ENCODE measurements at regions not wholly inside any gene's neighbourhood (a gene's known extent, or its start where the extent isn't known, plus 50 kb on each side); places are given as distances from the start of the nearest gene placed in this dataset.

DNA sequence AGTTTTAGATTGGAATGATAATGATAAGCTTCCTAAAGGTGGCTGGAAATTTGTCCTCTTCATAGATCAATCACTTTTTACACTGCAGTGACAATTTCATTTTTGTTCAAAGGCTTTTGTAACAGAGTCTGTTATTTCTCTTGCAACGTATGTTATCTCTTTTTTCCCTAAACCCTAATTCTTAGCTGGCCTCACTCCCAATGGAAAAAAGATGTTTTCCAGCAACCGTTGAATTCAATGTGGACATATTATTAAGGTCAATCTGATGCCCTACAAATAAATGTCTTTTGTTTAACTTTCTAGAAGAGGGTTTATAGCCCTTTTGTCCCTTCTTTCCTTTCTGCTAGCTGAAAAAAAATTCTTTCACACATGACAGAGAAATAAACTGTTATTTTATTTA, 192.7 kb upstream of the NWD2 start:
- POLR2A ChIA-PET, result no interaction called here

DNA sequence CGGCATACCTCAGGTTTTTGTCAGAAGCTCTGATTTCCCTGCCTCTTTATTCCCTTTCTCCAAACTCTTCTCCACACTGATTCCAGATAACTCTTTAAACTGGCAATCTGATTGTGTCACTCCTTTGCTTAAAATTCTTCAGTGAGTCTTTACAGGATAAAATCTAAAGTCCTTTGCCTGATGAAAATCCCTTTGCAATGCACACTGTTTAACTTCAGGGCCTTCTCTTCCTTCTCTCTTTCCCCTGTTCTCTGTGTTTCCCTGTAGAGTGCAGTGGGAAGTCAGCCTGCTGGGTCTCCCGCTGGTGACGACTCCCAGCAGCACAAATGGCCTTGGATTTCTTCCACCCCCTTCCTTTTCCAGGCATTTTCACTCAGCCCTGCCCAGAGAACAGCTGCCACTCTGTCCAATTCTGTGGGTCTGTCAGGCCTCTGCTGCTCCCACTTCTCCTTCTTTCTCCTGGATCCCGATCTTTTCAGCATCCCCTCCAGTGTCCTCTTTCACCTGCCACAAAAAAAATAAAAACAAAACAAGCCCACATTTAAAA, 189.9 kb upstream of the NWD2 start:
- ChIA-PET CTCF (no interaction called here), POLR2A (no interaction called here)
- intact Hi-C loops (cut with micrococcal nuclease), result no loop called here
- H3K36me3 Mint-ChIP-seq, result no peaks in the 10 kb centered on the region
- no peak overlapping the region for H3K4me3 Mint-ChIP-seq
- no peak for DNase-seq
- H3K4me1 Mint-ChIP-seq (ENCODE audit: low read depth), result no peaks in the 10 kb centered on the region
- no peaks in the 10 kb centered on the region for H3K9me3 Mint-ChIP-seq
- no peaks in the 10 kb centered on the region for H3K27me3 Mint-ChIP-seq
- no peak overlapping the region for H3K27ac Mint-ChIP-seq

More for the DNA sequence above, 192.7 kb upstream of the NWD2 start:
- DNase-seq, result no peak
- CTCF ChIA-PET, result no interaction called here
- intact Hi-C loops (cut with micrococcal nuclease), result no loop called here
- Mint-ChIP-seq H3K36me3 (no peaks in the 10 kb centered on the region), H3K27me3 (no peaks in the 10 kb centered on the region), H3K9me3 (no peaks in the 10 kb centered on the region), H3K4me1 (ENCODE audit: low read depth) (no peaks in the 10 kb centered on the region), H3K27ac (no peak overlapping the region), H3K4me3 (no peak overlapping the region)

DNA sequence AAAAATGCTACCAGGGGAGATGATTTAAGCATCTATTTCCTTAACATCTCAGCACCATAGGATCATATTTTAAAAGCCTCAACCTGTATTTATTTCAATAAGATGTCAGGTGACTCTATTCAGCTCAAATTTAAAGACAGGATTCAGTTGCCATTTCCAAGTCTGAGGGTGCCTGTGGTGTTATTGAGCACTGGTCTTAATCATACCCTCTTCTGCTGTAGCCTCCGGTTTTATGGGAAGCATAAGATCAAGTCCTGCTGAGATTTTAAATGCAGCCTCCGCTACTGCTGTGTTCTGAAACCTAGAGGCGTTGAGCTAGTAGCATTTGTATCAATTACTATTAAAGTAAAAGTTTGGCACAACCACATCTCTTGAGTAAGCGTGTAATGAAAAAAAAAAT, 185.7 kb upstream of the NWD2 start:
- no peak for DNase-seq
- Mint-ChIP-seq H3K27ac (no peak overlapping the region), H3K4me1 (ENCODE audit: low read depth) (no peaks in the 10 kb centered on the region), H3K36me3 (no peaks in the 10 kb centered on the region), H3K4me3 (no peak overlapping the region), H3K27me3 (no peaks in the 10 kb centered on the region), H3K9me3 (no peaks in the 10 kb centered on the region)
- intact Hi-C loops (cut with micrococcal nuclease), result no loop called here
- ChIA-PET POLR2A (no interaction called here), CTCF (no interaction called here)

DNA sequence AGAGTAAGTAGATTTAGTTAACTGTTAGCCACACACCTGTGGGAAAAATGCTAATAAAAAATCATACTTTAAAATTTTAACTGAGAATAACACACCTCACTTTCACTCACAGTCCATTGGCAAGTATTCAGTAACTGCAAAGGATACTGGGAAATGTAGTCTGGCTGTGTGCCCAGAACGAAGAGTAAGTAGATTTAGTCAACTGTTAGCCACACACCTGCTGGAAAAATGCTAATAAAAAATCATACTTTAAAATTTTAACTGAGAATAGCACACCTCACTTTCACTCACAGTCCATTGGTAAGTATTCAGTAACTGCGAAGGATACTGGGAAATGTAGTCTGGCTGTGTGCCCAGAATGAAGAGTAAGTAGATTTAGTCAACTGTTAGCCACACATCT, 178.4 kb upstream of the NWD2 start:
- H3K27me3 Mint-ChIP-seq, result no peaks in the 10 kb centered on the region
- H3K4me3 Mint-ChIP-seq, result no peak overlapping the region
- H3K4me1 Mint-ChIP-seq (ENCODE audit: low read depth), result no peaks in the 10 kb centered on the region
- H3K27ac Mint-ChIP-seq, result no peak overlapping the region
- no peaks in the 10 kb centered on the region for H3K36me3 Mint-ChIP-seq
- CTCF ChIA-PET, result no interaction called here
- no peak for DNase-seq
- H3K9me3 Mint-ChIP-seq, result no peaks in the 10 kb centered on the region
- intact Hi-C loops (cut with micrococcal nuclease), result no loop called here
- POLR2A ChIA-PET, result no interaction called here

DNA sequence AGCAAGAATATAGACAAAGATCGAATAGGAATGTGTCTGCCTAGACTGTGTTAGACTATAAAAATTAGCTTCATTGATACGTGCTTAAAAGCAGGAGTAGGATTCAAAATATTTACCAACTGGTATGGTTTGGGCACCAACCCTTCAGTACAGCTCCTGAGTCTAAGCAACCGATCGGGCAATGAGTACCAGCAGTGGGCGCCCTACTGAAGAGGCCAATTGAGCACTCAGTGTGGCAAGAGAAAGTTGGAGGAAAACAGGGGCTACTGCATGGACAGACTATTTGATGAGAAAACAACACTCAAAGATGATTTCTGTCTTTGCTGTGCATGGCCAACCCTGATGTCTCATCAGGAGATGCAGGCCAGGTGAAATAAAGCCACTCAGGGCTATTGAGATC, 176.0 kb upstream of the NWD2 start:
- Mint-ChIP-seq H3K4me3 (no peak overlapping the region), H3K27ac (no peak overlapping the region), H3K4me1 (ENCODE audit: low read depth) (peaks cover 4% of the 10 kb centered on the region), H3K9me3 (peaks cover 2% of the 10 kb centered on the region), H3K36me3 (no peaks in the 10 kb centered on the region), H3K27me3 (no peaks in the 10 kb centered on the region)
- CTCF ChIA-PET, result interaction anchor here (1.8 kb wide), 1 partner anchor 321 kb away, joined by 6 read pairs; no protein-coding TSS in a partner anchor
- no peak for DNase-seq
- POLR2A ChIA-PET, result no interaction called here
- intact Hi-C loops (cut with micrococcal nuclease), result no loop called here

DNA sequence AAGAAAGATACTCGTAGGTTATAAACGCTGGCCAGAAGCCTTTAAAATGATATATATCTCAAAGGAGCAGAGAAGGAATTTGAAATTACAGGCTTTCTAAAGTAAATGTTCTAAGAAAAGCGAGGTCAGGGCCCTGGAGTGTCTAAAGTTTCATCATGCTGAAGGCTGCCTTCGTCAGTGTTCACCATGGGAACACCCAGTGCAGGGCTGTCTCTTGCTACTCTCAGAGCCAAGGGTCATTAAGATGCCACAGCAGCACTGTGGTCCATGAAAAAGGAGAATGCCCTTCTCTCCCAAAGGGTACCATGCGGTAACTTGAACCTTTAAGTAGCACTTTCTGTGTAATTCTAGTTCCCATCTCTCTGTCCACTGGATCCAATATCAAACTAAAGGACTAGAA, 174.5 kb upstream of the NWD2 start:
- ChIA-PET CTCF (interaction anchor here (1.8 kb wide), 1 partner anchor 319 kb away, joined by 6 read pairs; no protein-coding TSS in a partner anchor), POLR2A (no interaction called here)
- Mint-ChIP-seq H3K27ac (no peak overlapping the region), H3K4me1 (ENCODE audit: low read depth) (peaks cover 4% of the 10 kb centered on the region), H3K36me3 (no peaks in the 10 kb centered on the region), H3K9me3 (peaks cover 2% of the 10 kb centered on the region), H3K27me3 (no peaks in the 10 kb centered on the region), H3K4me3 (no peak overlapping the region)
- no peak for DNase-seq
- intact Hi-C loops (cut with micrococcal nuclease), result no loop called here

DNA sequence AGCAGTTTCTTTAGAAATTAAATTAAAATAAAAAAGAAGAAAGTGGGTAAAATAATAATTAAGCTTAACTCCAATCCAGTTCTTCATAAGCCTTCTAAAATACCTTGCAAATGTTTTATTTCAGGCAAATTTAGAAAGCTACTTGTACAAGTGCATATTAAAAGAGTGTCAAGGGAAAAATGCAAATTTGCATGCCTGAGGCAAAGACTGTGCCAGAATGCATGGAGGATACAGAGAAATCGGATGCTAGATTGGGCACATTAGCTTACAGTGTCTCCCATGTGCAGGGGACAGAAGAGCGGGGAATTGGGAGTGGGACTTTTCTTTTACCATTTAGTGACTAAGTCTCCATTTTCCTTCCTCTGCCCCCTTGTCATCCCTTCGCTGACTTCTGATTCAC, 173.0 kb upstream of the NWD2 start:
- H3K4me3 Mint-ChIP-seq, result no peak overlapping the region
- CTCF ChIA-PET, result no interaction called here
- H3K36me3 Mint-ChIP-seq, result no peaks in the 10 kb centered on the region
- no peaks in the 10 kb centered on the region for H3K27me3 Mint-ChIP-seq
- peaks cover 4% of the 10 kb centered on the region for H3K4me1 Mint-ChIP-seq (ENCODE audit: low read depth)
- POLR2A ChIA-PET, result no interaction called here
- H3K9me3 Mint-ChIP-seq, result peaks cover 2% of the 10 kb centered on the region
- intact Hi-C loops (cut with micrococcal nuclease), result no loop called here
- H3K27ac Mint-ChIP-seq, result no peak overlapping the region
- DNase-seq, result no peak

DNA sequence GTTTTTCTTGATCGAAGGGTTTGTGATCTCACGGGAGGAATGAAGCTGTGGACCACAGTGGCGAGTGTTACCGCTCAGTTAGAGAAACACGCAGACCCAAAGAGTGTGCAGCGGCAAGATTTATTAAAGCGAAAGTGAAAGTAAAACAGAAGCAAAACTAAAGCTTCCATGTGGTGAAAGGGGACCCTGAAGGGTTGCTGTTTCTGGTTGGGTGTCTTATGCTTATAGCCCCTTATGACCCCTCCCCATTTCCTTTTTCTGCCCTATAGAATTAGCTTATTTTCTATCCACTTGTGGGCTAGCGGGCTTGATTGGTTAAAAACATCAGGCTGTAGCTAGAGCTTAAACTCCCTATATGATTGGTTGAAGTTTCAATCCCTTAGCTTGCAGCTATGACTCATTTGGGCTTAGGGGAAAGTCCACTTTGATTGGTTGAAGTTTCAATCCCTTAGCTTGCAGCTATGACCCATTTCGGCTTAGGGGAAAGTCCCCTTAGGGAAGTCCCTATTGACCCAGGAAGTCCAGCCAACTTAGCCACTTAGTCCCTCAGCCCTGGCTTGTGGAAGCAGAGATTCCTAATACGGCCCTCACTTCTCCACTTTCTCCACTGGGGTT, 171.2 kb upstream of the NWD2 start:
- Mint-ChIP-seq H3K4me1 (ENCODE audit: low read depth) (peaks cover 4% of the 10 kb centered on the region), H3K36me3 (no peaks in the 10 kb centered on the region), H3K27me3 (no peaks in the 10 kb centered on the region), H3K27ac (no peak overlapping the region), H3K9me3 (peaks cover 2% of the 10 kb centered on the region), H3K4me3 (no peak overlapping the region)
- ChIA-PET POLR2A (no interaction called here), CTCF (no interaction called here)
- DNase-seq, result no peak
- intact Hi-C loops (cut with micrococcal nuclease), result no loop called here

DNA sequence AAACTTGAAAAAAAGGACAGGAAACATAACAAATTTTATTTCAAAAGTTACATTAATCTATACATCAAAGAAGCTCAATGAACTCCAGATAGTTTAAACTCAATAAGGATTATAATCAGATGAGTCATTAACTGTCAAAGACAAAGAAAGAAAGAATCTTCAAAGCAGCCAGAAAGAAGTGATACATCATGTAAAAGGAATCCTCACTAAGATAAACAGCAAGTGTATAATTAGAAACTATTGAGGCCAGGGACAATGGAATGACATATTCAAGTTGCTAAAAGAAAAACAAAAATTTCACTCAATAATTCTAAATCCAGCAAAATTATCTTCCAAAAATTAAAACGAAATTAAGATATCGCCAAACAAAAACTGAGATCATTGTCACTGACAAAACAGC, 161.6 kb upstream of the NWD2 start:
- Mint-ChIP-seq H3K27me3 (no peaks in the 10 kb centered on the region), H3K27ac (no peak overlapping the region), H3K9me3 (peaks cover 18% of the 10 kb centered on the region), H3K4me3 (no peak overlapping the region), H3K36me3 (no peaks in the 10 kb centered on the region), H3K4me1 (ENCODE audit: low read depth) (no peaks in the 10 kb centered on the region)
- intact Hi-C loops (cut with micrococcal nuclease), result no loop called here
- CTCF ChIA-PET, result no interaction called here
- POLR2A ChIA-PET, result no interaction called here
- DNase-seq, result no peak

DNA sequence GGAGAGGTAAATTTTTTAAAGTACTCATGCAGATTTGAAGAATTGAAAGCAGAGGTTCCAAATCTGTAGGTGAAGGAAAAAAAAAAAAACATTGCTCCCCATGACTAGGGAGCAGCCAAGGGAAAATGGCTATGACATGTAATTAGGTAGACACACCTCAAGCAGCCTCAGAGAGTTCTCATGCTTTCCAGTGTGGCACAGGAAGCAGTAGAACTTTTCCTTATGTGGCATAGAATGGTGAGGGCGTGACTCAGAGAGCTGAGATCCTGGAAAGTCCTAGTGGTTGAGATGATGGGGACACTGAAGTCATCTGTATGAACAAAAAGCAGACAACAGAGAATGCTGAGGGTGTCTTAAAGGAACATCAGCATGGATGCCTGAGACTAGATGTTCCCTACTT, 148.6 kb upstream of the NWD2 start:
- Mint-ChIP-seq H3K27me3 (no peaks in the 10 kb centered on the region), H3K9me3 (no peaks in the 10 kb centered on the region), H3K4me3 (no peak overlapping the region), H3K36me3 (no peaks in the 10 kb centered on the region), H3K27ac (no peak overlapping the region), H3K4me1 (ENCODE audit: low read depth) (no peaks in the 10 kb centered on the region)
- ChIA-PET POLR2A (no interaction called here), CTCF (no interaction called here)
- intact Hi-C loops (cut with micrococcal nuclease), result no loop called here
- no peak for DNase-seq

DNA sequence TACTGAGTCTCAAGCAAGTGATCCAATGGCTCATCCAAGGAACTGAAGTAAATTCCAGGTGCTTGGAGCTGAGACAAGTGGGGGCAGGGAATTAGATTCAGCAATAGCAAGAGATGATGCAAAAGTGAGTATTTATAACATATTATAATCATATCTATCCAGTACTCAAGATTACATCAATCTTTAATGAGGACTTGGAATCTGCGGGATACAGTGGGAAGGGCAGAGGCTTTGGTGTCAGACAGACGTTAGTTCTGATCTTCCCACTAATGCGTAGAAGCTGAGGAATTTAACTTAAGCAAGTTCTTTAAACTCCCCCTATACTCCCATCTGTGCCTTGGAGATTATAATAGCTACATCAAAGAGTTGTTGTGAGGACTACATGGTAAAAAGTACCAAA, 143.4 kb upstream of the NWD2 start:
- H3K27ac Mint-ChIP-seq, result no peak overlapping the region
- H3K4me3 Mint-ChIP-seq, result no peak overlapping the region
- no peaks in the 10 kb centered on the region for H3K4me1 Mint-ChIP-seq (ENCODE audit: low read depth)
- intact Hi-C loops (cut with micrococcal nuclease), result no loop called here
- H3K9me3 Mint-ChIP-seq, result no peaks in the 10 kb centered on the region
- CTCF ChIA-PET, result no interaction called here
- POLR2A ChIA-PET, result no interaction called here
- DNase-seq, result no peak
- H3K27me3 Mint-ChIP-seq, result no peaks in the 10 kb centered on the region
- no peaks in the 10 kb centered on the region for H3K36me3 Mint-ChIP-seq

DNA sequence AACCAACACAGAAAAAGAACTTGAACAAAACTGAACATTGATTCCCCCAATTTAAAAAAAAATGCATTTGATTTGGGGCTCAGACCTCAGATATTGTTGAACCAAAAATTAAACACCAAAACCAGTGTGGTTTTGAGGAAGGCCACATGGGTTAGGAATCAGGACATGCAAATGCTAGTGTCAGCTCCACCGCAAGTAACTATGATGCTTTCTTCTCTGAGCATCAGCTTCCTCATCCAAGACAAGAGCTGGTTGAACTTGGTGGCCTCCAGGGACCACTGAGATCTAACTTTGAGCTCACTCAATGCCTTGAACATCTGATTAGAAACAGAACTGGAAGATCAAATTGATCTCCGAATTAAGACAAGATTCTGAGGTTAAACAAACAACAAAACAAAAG, 142.9 kb upstream of the NWD2 start:
- no peak overlapping the region for H3K4me3 Mint-ChIP-seq
- POLR2A ChIA-PET, result no interaction called here
- DNase-seq, result no peak
- no peaks in the 10 kb centered on the region for H3K9me3 Mint-ChIP-seq
- CTCF ChIA-PET, result no interaction called here
- H3K27me3 Mint-ChIP-seq, result no peaks in the 10 kb centered on the region
- intact Hi-C loops (cut with micrococcal nuclease), result no loop called here
- H3K4me1 Mint-ChIP-seq (ENCODE audit: low read depth), result no peaks in the 10 kb centered on the region
- H3K27ac Mint-ChIP-seq, result no peak overlapping the region
- H3K36me3 Mint-ChIP-seq, result no peaks in the 10 kb centered on the region

DNA sequence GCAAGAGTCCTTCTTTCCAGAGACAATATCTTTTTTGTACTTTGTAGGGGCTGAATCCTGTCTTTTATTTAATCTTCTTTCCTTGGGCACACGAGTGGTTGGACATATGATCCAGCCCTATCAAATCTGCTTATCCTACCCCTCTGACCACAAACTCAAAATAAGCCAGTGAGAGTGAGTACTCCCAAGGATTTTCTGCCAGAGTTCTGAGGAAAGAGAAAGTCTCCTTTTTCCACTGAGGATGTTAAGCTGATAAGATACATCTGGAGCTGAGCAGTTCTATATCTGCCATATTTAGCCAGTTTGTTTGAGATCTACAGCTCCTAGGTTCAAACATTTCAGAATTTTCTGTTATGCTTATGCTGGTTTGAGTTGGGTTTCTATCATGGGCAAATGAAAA, 134.8 kb upstream of the NWD2 start:
- Mint-ChIP-seq H3K4me3 (no peak overlapping the region), H3K9me3 (no peaks in the 10 kb centered on the region), H3K36me3 (no peaks in the 10 kb centered on the region), H3K27ac (no peak overlapping the region), H3K27me3 (no peaks in the 10 kb centered on the region), H3K4me1 (ENCODE audit: low read depth) (no peaks in the 10 kb centered on the region)
- no peak for DNase-seq
- CTCF ChIA-PET, result no interaction called here
- intact Hi-C loops (cut with micrococcal nuclease), result no loop called here
- POLR2A ChIA-PET, result no interaction called here

DNA sequence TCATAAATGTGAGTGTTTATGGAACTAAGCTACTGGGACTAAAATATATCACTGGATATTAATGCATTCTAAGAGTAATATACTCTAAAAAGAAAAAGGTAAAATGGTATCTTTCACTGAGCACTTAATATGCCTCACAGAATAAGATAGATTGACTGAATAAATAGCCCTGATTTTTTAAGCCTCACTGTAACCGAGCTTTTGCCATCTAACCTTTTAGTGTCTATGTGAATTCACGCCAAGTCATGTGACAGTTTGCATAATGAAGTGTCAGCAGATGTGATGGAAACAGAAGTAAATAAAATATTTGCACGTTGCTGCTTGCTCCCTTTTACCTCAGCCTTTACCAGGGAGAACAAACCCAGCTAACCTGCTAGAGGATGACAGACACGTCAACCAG, 119.7 kb upstream of the NWD2 start:
- intact Hi-C loops (cut with micrococcal nuclease), result no loop called here
- Mint-ChIP-seq H3K27ac (no peak overlapping the region), H3K27me3 (no peaks in the 10 kb centered on the region), H3K36me3 (no peaks in the 10 kb centered on the region), H3K9me3 (no peaks in the 10 kb centered on the region), H3K4me3 (no peak overlapping the region), H3K4me1 (ENCODE audit: low read depth) (no peaks in the 10 kb centered on the region)
- POLR2A ChIA-PET, result no interaction called here
- CTCF ChIA-PET, result no interaction called here
- no peak for DNase-seq

Data from activated CD4-positive, alpha-beta memory T cell treated with anti-CD3 and anti-CD28 coated beads for 36 hours (primary cell).